ENCODE measurements at regions not wholly inside any gene's neighbourhood (a gene's known extent, or its start where the extent isn't known, plus 50 kb on each side); places are given as distances from the start of the nearest gene placed in this dataset.

DNA sequence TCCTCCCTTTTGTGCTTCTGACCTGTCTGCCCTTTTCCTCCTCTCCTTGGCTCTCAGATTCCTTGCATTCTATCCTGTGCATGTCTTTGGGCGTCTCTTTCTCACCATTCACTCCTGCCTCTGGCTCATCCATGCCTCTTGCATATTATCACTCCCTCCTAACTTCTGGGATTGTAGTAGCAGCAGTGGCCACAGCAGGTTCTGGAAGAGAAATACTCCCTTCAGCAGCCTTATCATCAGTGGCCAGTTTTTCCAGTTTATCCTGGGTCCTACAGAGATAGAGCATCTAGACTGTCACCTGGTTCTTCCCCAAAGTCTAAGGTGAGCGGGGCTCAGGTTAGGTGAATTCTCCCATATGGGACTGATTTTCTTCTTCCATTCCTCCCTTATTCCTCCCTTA lies 354.0 kb upstream of the CCL2 start:
- intact Hi-C loops (cut with micrococcal nuclease; ENCODE audit: unreplicated experiment) = no loop called here
- ATAC-seq = no peak
- Histone ChIP-seq H3K27ac (ENCODE audit: extremely low read length, insufficient read depth, low read length) (no peak overlapping the region), H3K27me3 (ENCODE audit: control insufficient read depth in 1 of 2, insufficient read depth in 2 of 2, low read length in 2 of 2) (no peaks in the 10 kb centered on the region), H3K4me3 (replicated peaks in 1 of 3; ENCODE audit: insufficient read depth in 1 of 3, low read depth in 2 of 3, low read length in 3 of 3) (no peak overlapping the region), H4K20me1 (ENCODE audit: insufficient read depth, low read length) (no peaks in the 10 kb centered on the region), H3K36me3 (replicated peaks in 1 of 2; ENCODE audit: control insufficient read depth in 1 of 2, insufficient read depth in 2 of 2, low read length in 2 of 2) (no peaks in the 10 kb centered on the region), H3K79me2 (ENCODE audit: insufficient read depth, low read length) (no peaks in the 10 kb centered on the region), H3K4me1 (ENCODE audit: insufficient read depth, low read length) (no peaks in the 10 kb centered on the region), H3K9ac (ENCODE audit: insufficient read depth, low read depth, low read length) (no peak overlapping the region), H3K4me2 (ENCODE audit: low read depth, low read length) (no peak overlapping the region), H3K9me3 (ENCODE audit: low read length) (no peaks in the 10 kb centered on the region), H2AFZ (ENCODE audit: low read length) (no peak overlapping the region)
- no peak for TF ChIP-seq JUN (CRISPR knock-in tag; IDR thresholded peaks at IDR 0.05)
- TF ChIP-seq, protein P1, sequence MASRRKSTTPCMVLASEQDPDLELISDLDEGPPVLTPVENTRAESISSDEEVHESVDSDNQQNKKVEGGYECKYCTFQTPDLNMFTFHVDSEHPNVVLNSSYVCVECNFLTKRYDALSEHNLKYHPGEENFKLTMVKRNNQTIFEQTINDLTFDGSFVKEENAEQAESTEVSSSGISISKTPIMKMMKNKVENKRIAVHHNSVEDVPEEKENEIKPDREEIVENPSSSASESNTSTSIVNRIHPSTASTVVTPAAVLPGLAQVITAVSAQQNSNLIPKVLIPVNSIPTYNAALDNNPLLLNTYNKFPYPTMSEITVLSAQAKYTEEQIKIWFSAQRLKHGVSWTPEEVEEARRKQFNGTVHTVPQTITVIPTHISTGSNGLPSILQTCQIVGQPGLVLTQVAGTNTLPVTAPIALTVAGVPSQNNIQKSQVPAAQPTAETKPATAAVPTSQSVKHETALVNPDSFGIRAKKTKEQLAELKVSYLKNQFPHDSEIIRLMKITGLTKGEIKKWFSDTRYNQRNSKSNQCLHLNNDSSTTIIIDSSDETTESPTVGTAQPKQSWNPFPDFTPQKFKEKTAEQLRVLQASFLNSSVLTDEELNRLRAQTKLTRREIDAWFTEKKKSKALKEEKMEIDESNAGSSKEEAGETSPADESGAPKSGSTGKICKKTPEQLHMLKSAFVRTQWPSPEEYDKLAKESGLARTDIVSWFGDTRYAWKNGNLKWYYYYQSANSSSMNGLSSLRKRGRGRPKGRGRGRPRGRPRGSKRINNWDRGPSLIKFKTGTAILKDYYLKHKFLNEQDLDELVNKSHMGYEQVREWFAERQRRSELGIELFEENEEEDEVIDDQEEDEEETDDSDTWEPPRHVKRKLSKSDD (CRISPR knock-in tag; IDR thresholded peaks at IDR 0.05; ENCODE audit: low read depth) = no peak
- TF ChIP-seq, protein P2, sequence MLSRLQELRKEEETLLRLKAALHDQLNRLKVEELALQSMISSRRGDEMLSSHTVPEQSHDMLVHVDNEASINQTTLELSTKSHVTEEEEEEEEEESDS (CRISPR knock-in tag; IDR thresholded peaks at IDR 0.05; ENCODE audit: borderline replicate concordance) = no peak
- no peak for TF ChIP-seq KLF12 (CRISPR knock-in tag; IDR thresholded peaks at IDR 0.05; ENCODE audit: borderline replicate concordance)
- no peak for TF ChIP-seq ZNF841 (CRISPR knock-in tag; IDR thresholded peaks at IDR 0.05; ENCODE audit: borderline replicate concordance)
- no peak for TF ChIP-seq ZFYVE20 (CRISPR knock-in tag; IDR thresholded peaks at IDR 0.05; ENCODE audit: borderline replicate concordance, low read depth)
- TF ChIP-seq FLYWCH1 (CRISPR knock-in tag; IDR thresholded peaks at IDR 0.05) = no peak
- no peak for TF ChIP-seq THYN1 (CRISPR knock-in tag; IDR thresholded peaks at IDR 0.05; ENCODE audit: borderline replicate concordance, low read depth)
- no peak for TF ChIP-seq EHMT2 (IDR thresholded peaks at IDR 0.05; ENCODE audit: borderline replicate concordance, low read depth, low read length)
- TF ChIP-seq GATAD1 (CRISPR knock-in tag; IDR thresholded peaks at IDR 0.05) = no peak
- TF ChIP-seq RARA (CRISPR knock-in tag; IDR thresholded peaks at IDR 0.05) = no peak
- WGBS (ENCODE audit: low lambda C conversion rate) = 2% methylated on average over 2 of the region's 2 CpGs
- no peak for FAIRE-seq
- ChIA-PET POLR2A (no interaction called here), CTCF (ENCODE audit: low intra/inter-chr PET ratio, low total read pairs) (no interaction called here)
- DNase-seq (ENCODE audit: low spot score) = no peak
- in situ Hi-C loops (cut with HindIII; ENCODE audit: extremely low pct_ligation_motif_present, low pct_unique_long_range_greater_than_20kb) = no loop called here
- BruUV-seq (replicated peaks) = no TSS peak

Measured in HepG2 (cell line).